ENCODE measurements at regions not wholly inside any gene's neighbourhood (a gene's known extent, or its start where the extent isn't known, plus 50 kb on each side); places are given as distances from the start of the nearest gene placed in this dataset.

DNA sequence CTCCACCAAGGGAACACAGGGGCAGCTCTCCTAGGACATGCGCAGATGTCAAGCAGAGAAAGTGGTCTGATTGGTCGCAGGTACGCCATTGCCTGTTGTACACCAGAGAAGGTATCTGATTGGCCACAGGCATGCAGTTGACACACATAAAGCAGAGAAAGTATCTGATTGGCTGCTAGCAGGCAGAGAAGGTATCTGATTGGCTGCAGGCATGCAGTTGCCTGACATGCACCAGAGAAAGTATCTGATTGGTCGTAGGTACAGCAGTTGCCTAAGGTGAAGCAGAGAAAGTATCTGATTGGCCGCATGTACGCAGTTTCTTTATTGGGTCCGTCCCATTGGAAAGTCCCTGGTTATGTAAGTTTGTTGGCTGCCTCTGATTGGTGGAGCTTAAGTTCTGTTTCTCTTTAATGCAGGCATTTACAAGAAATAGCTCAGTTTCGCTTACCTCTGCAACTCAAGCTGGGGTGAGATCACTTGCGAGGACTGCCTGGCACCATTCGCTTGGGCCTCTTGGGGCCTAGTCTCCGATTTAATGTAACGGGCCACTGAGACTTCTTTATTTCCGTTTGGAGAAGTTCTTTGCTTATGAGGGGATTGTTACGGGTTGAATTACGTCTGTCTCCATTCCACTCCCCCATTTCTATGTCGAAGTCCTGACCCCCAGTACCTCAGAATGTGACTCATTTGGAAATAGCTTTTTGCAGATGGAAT, 74.2 kb downstream of the SIK1 start:
- TF ChIP-seq CTCF (IDR thresholded peaks at IDR 0.05; ENCODE audit: unreplicated experiment) = no peak
- H3K27ac Mint-ChIP-seq (ENCODE audit: unreplicated experiment) = no peak overlapping the region
- H3K36me3 Mint-ChIP-seq (ENCODE audit: low read depth, unreplicated experiment) = no peaks in the 10 kb centered on the region
- no peaks in the 10 kb centered on the region for H3K9me3 Mint-ChIP-seq (ENCODE audit: unreplicated experiment)
- peaks cover 6% of the 10 kb centered on the region for H3K4me1 Mint-ChIP-seq (ENCODE audit: unreplicated experiment)
- no peak overlapping the region for H3K4me3 Mint-ChIP-seq (ENCODE audit: unreplicated experiment)
- no peak for DNase-seq (ENCODE audit: low spot score)
- peaks cover 3% of the 10 kb centered on the region for H3K27me3 Mint-ChIP-seq (ENCODE audit: unreplicated experiment)

GRCh38 chr21:43352154-43352537, 74.8 kb downstream of the SIK1 start:
- peaks cover 3% of the 10 kb centered on the region for H3K27me3 Mint-ChIP-seq (ENCODE audit: unreplicated experiment)
- H3K4me1 Mint-ChIP-seq (ENCODE audit: unreplicated experiment) = peaks cover 10% of the 10 kb centered on the region
- no peak for DNase-seq (ENCODE audit: low spot score)
- H3K4me3 Mint-ChIP-seq (ENCODE audit: unreplicated experiment) = no peak overlapping the region
- TF ChIP-seq CTCF (IDR thresholded peaks at IDR 0.05; ENCODE audit: unreplicated experiment) = no peak
- no peak overlapping the region for H3K27ac Mint-ChIP-seq (ENCODE audit: unreplicated experiment)
- H3K36me3 Mint-ChIP-seq (ENCODE audit: low read depth, unreplicated experiment) = no peaks in the 10 kb centered on the region
- no peaks in the 10 kb centered on the region for H3K9me3 Mint-ChIP-seq (ENCODE audit: unreplicated experiment)

- Mint-ChIP-seq H3K36me3 (ENCODE audit: low read depth, unreplicated experiment) (no peaks in the 10 kb centered on the region), H3K4me3 (ENCODE audit: unreplicated experiment) (no peak overlapping the region), H3K27me3 (ENCODE audit: unreplicated experiment) (peaks cover 3% of the 10 kb centered on the region), H3K27ac (ENCODE audit: unreplicated experiment) (no peak overlapping the region), H3K4me1 (ENCODE audit: unreplicated experiment) (peaks cover 10% of the 10 kb centered on the region), H3K9me3 (ENCODE audit: unreplicated experiment) (no peaks in the 10 kb centered on the region)
- no peak for DNase-seq (ENCODE audit: low spot score)
- TF ChIP-seq CTCF (IDR thresholded peaks at IDR 0.05; ENCODE audit: unreplicated experiment) = no peak
These were observed 75.3 kb downstream of the SIK1 start for GRCh38 chr21:43351501-43352153.

GRCh38 chr21:43349644-43350043, 77.3 kb downstream of the SIK1 start:
- peaks cover 10% of the 10 kb centered on the region for H3K4me1 Mint-ChIP-seq (ENCODE audit: unreplicated experiment)
- H3K4me3 Mint-ChIP-seq (ENCODE audit: unreplicated experiment) = no peak overlapping the region
- no peaks in the 10 kb centered on the region for H3K9me3 Mint-ChIP-seq (ENCODE audit: unreplicated experiment)
- no peak overlapping the region for H3K27ac Mint-ChIP-seq (ENCODE audit: unreplicated experiment)
- DNase-seq (ENCODE audit: low spot score) = no peak
- peaks cover 2% of the 10 kb centered on the region for H3K27me3 Mint-ChIP-seq (ENCODE audit: unreplicated experiment)
- H3K36me3 Mint-ChIP-seq (ENCODE audit: low read depth, unreplicated experiment) = no peaks in the 10 kb centered on the region
- TF ChIP-seq CTCF (IDR thresholded peaks at IDR 0.05; ENCODE audit: unreplicated experiment) = no peak

- peaks cover 10% of the 10 kb centered on the region for H3K4me1 Mint-ChIP-seq (ENCODE audit: unreplicated experiment)
These were observed 78.1 kb downstream of the SIK1 start for GRCh38 chr21:43348801-43349261.

More at GRCh38 chr21:43348801-43349261, 78.1 kb downstream of the SIK1 start:
- Mint-ChIP-seq H3K4me3 (ENCODE audit: unreplicated experiment) (no peak overlapping the region), H3K27me3 (ENCODE audit: unreplicated experiment) (peaks cover 4% of the 10 kb centered on the region), H3K36me3 (ENCODE audit: low read depth, unreplicated experiment) (no peaks in the 10 kb centered on the region), H3K27ac (ENCODE audit: unreplicated experiment) (no peak overlapping the region), H3K9me3 (ENCODE audit: unreplicated experiment) (no peaks in the 10 kb centered on the region)
- no peak for TF ChIP-seq CTCF (IDR thresholded peaks at IDR 0.05; ENCODE audit: unreplicated experiment)
- no peak for DNase-seq (ENCODE audit: low spot score)
